Psoas muscle (tissue), 7 donors: ENCODE measurements at regions not wholly inside any gene's neighbourhood (a gene's known extent, or its start where the extent isn't known, plus 50 kb on each side); places are given as distances from the start of the nearest gene placed in this dataset.

Experiments
- ATAC-seq, 4 donors: fragments of 200-7000 bp; cut with Tn5 transposase; one replicate each; pipeline ENCODE4 v1.9.1; 2020; ENCODE audit warnings: moderate library complexity in 3 of 4, mild to moderate bottlenecking in 2 of 4
- DNase-seq, 2 donors: peaks; one replicate each; pipeline ENCODE4 v3.0.0-alpha.2; 2020
- H3K27ac ChIP-seq: fragments of 200-600 bp; one replicate; pipeline ENCODE4 v1.8.0; 2022
- H3K27me3 ChIP-seq, 3 donors: fragments of 200-600 bp in 1 of 3; one replicate each; pipeline versions ENCODE4 v1.6.1 to v1.8.0; 2013 to 2022; ENCODE audit warnings: low read length in 2 of 3, mild to moderate bottlenecking in 2 of 3, moderate library complexity in 1 of 3; ENCODE audit not compliant: insufficient read depth in 3 of 3
- H3K36me3 ChIP-seq, 2 donors: fragments of 200-600 bp in 1 of 2; one replicate each; pipeline versions ENCODE4 v1.6.1 to v1.8.0; 2013 to 2022; ENCODE audit warnings: low read depth in 1 of 2, mild to moderate bottlenecking in 1 of 2, moderate library complexity in 1 of 2; ENCODE audit not compliant: insufficient read depth in 1 of 2
- H3K4me1 ChIP-seq: fragments of 200-600 bp; one replicate; pipeline ENCODE4 v1.8.0; 2022
- H3K4me3 ChIP-seq: fragments of 200-600 bp; one replicate; pipeline ENCODE4 v1.8.0; 2022; ENCODE audit warnings: mild to moderate bottlenecking
- H3K9me3 ChIP-seq: fragments of 200-600 bp; one replicate; pipeline ENCODE4 v1.8.0; 2022
- CTCF ChIP-seq: fragments of 200-600 bp; IDR thresholded peaks from one replicate; pipeline ENCODE4 v1.8.0; 2022; ENCODE audit warnings: antibody characterized with exemption
- WGBS, 3 donors: extraction: QIAGEN DNeasy Blood & Tissue Kit; methylation state at CpG; one replicate each; pipeline versions ENCODE4 v1.1.6 to v1.1.7; 2013; 5-methylcytosine and 5-hydroxymethylcytosine counted together
- intact Hi-C, 2 donors: fragments of 100-400 bp; cut with DNase I; formaldehyde crosslinking; loops; one replicate each; pipeline versions ENCODE4 v1.11.0 to v1.14.2; 2022
- donor health status: healthy with polysubstance abuse.
- donor health status: DM: no; HTN: no; CAD: no; lungs with moderate emphysema.
- donor health status: Bipolar disorder and iron deficiency.
- donor health status: healthy.
- donor health status: DM: yes; HTN: yes; CAD: no.
- donor health status: DM: no; HTN: no; CAD: no.
- donor health status: DM: yes; HTN: yes; CAD: no.

DNA sequence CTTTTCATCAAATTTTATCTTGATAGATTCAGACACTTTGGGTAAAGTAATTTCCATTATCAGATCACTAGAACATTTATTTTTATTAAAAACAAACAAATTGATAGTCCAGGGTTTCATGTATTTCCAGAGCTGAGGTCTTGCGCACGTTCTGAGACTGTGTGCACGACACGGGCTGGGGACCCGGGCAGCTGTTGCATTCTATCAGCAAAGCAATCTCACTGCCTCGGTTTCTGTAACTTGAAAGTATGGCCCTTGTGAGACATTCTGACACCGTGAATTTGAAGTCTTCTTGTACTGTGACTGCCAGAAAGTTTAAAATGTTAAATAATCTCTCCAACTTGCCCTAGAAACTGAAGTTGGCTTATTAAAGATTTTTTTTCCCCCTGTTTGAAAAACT, 746.9 kb upstream of the ADGRL2 start:
- Histone ChIP-seq H3K27me3 (no peaks in the 10 kb centered on the region), H3K4me1 (no peaks in the 10 kb centered on the region), H3K4me3 (no peak overlapping the region), H3K36me3 (no peaks in the 10 kb centered on the region), H3K27ac (no peak overlapping the region), H3K9me3 (no peaks in the 10 kb centered on the region)
- ATAC-seq (no peak), DNase-seq (no peak)
- intact Hi-C loops, result no loop called here
- TF ChIP-seq CTCF, result no peak
- WGBS, 3 donors, result 22 to 34% (median 24%) methylated on average over 7 of the region's 7 CpGs

- no peak for DNase-seq
- intact Hi-C loops, result no loop called here
- no peaks in the 10 kb centered on the region for H3K36me3 ChIP-seq
- H3K9me3 ChIP-seq, result no peaks in the 10 kb centered on the region
- 91 to 95% (median 93%) methylated on average over 2 of the region's 2 CpGs for WGBS, 3 donors
- no peaks in the 10 kb centered on the region for H3K4me1 ChIP-seq
- no peak overlapping the region for H3K4me3 ChIP-seq
- no peak for ATAC-seq
- no peaks in the 10 kb centered on the region for H3K27me3 ChIP-seq
- no peak overlapping the region for H3K27ac ChIP-seq
- no peak for TF ChIP-seq CTCF
Measured at GRCh38 chr1:81052162-81052561, 748.6 kb upstream of the ADGRL2 start.

- H3K36me3 ChIP-seq, result no peaks in the 10 kb centered on the region
- ATAC-seq (no peak), DNase-seq (no peak)
- 71 to 83% (median 78%) methylated on average over 1 of the region's 1 CpG for WGBS, 3 donors
- no peaks in the 10 kb centered on the region for H3K4me1 ChIP-seq
- intact Hi-C loops, result no loop called here
- H3K4me3 ChIP-seq, result no peak overlapping the region
- no peak overlapping the region for H3K27ac ChIP-seq
- TF ChIP-seq CTCF, result no peak
- no peaks in the 10 kb centered on the region for H3K27me3 ChIP-seq
- H3K9me3 ChIP-seq, result no peaks in the 10 kb centered on the region
Measured at GRCh38 chr1:81050390-81050789, 750.3 kb upstream of the ADGRL2 start.

GRCh38 chr1:81044708-81045107, 756.0 kb upstream of the ADGRL2 start:
- intact Hi-C loops, result no loop called here
- H3K4me3 ChIP-seq, result no peak overlapping the region
- no peak for ATAC-seq
- H3K9me3 ChIP-seq, result no peaks in the 10 kb centered on the region
- no peaks in the 10 kb centered on the region for H3K27me3 ChIP-seq
- H3K36me3 ChIP-seq, result no peaks in the 10 kb centered on the region
- WGBS, 3 donors, result 24 to 46% (median 41%) methylated on average over 2 of the region's 2 CpGs
- H3K27ac ChIP-seq, result no peak overlapping the region
- no peak for DNase-seq
- H3K4me1 ChIP-seq, result no peaks in the 10 kb centered on the region
- no peak for TF ChIP-seq CTCF

DNA sequence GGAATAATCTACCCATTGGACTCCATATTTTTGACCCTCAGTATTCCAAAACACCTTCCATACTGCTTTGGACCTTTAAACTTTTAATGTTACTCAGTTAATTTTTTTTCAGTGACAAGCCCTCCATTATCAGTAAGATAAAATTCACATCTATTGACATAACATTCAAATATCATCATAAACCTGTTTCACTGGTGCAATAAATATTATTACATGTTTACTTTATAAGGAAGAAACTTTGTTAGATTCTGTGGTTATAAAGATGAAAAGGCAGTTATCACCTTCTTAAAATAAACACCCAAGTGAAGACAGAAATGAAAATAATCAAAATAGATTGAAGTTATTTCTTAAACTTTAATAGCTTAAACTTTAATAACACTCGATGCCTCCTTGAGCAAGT, 758.5 kb upstream of the ADGRL2 start:
- Histone ChIP-seq H3K27me3 (no peaks in the 10 kb centered on the region), H3K27ac (no peak overlapping the region), H3K4me1 (no peaks in the 10 kb centered on the region), H3K9me3 (no peaks in the 10 kb centered on the region), H3K36me3 (no peaks in the 10 kb centered on the region), H3K4me3 (no peak overlapping the region)
- TF ChIP-seq CTCF, result no peak
- DNase-seq (no peak), ATAC-seq (no peak)
- intact Hi-C loops, result no loop called here
- 94 to 100% (median 98%) methylated on average over 1 of the region's 1 CpG for WGBS, 3 donors
